GM19455 (cell line): ENCODE measurements at regions not wholly inside any gene's neighbourhood (a gene's known extent, or its start where the extent isn't known, plus 50 kb on each side); places are given as distances from the start of the nearest gene placed in this dataset.

Source experiments
- ATAC-seq: cut with Tn5 transposase; IDR thresholded peaks from one replicate; pipeline ENCODE4 v1.9.1; 2021; ENCODE audit not compliant: unreplicated experiment

GRCh38 chr1:181255270-181255929, 166.9 kb downstream of the IER5 start:
- no peak for ATAC-seq

GRCh38 chr1:181257117-181257516, 168.6 kb downstream of the IER5 start:
- no peak for ATAC-seq

GRCh38 chr1:181259026-181259745, 170.7 kb downstream of the IER5 start:
- ATAC-seq: no peak

GRCh38 chr1:181260271-181260670, 171.8 kb downstream of the IER5 start:
- no peak for ATAC-seq

- ATAC-seq: no peak
These were observed 172.5 kb downstream of the IER5 start for GRCh38 chr1:181260994-181261393.

- ATAC-seq: no peak
These were observed 173.6 kb downstream of the IER5 start for GRCh38 chr1:181262069-181262468.

GRCh38 chr1:181263444-181263843, 174.9 kb downstream of the IER5 start:
- no peak for ATAC-seq

GRCh38 chr1:181264821-181265220, 176.3 kb downstream of the IER5 start:
- no peak for ATAC-seq

GRCh38 chr1:181284978-181285377, 196.5 kb downstream of the IER5 start:
- ATAC-seq: no peak

- no peak for ATAC-seq
These were observed 188.1 kb upstream of the CACNA1E start for GRCh38 chr1:181295217-181295616.

- no peak for ATAC-seq
These were observed 187.1 kb upstream of the CACNA1E start for GRCh38 chr1:181296180-181296579.

GRCh38 chr1:181308098-181308497, 175.2 kb upstream of the CACNA1E start:
- ATAC-seq: no peak

GRCh38 chr1:181310560-181310959, 172.8 kb upstream of the CACNA1E start:
- ATAC-seq: no peak

- no peak for ATAC-seq
These were observed 170.4 kb upstream of the CACNA1E start for GRCh38 chr1:181312946-181313345.

GRCh38 chr1:181313466-181313865, 169.9 kb upstream of the CACNA1E start:
- no peak for ATAC-seq

GRCh38 chr1:181314010-181314409, 169.3 kb upstream of the CACNA1E start:
- no peak for ATAC-seq

- ATAC-seq: no peak
These were observed 168.4 kb upstream of the CACNA1E start for GRCh38 chr1:181314959-181315358.

GRCh38 chr1:181317261-181317930, 165.9 kb upstream of the CACNA1E start:
- ATAC-seq: no peak

GRCh38 chr1:181318022-181318857, 165.1 kb upstream of the CACNA1E start:
- no peak for ATAC-seq

- ATAC-seq: no peak
These were observed 164.5 kb upstream of the CACNA1E start for GRCh38 chr1:181318858-181319235.

- ATAC-seq: no peak
These were observed 163.4 kb upstream of the CACNA1E start for GRCh38 chr1:181319907-181320306.
